Gastrocnemius medialis (tissue), 4 donors: ENCODE measurements at regions not wholly inside any gene's neighbourhood (a gene's known extent, or its start where the extent isn't known, plus 50 kb on each side); places are given as distances from the start of the nearest gene placed in this dataset.

Experiments
- ATAC-seq, 2 donors: fragments of 150-250 bp; one replicate each; pipeline ENCODE4 v1.9.1; 2016
- DNase-seq, 2 donors: peaks; one replicate each; pipeline ENCODE4 v3.0.0-alpha.2; 2019
- H3K27ac ChIP-seq, 4 donors: fragments of 200-600 bp; sonication (generic); 1 replicate in 1 of 4; 2 replicates in 3 of 4; pipeline ENCODE4 v1.5.1; 2016 to 2018; ENCODE audit warnings: mild to moderate bottlenecking in 2 of 4, moderate library complexity in 1 of 4
- H3K27me3 ChIP-seq, 3 donors: fragments of 200-600 bp; sonication (generic) in 2 of 3; 1 replicate in 1 of 3; 2 replicates in 2 of 3; pipeline versions ENCODE4 v1.5.1 to v1.6.0; 2016 to 2019; ENCODE audit warnings: mild to moderate bottlenecking in 1 of 3, moderate library complexity in 1 of 3
- H3K36me3 ChIP-seq, 2 donors: fragments of 200-600 bp; sonication (generic) in 1 of 2; one replicate each; pipeline ENCODE4 v1.5.1; 2017 to 2018
- H3K4me1 ChIP-seq, 2 donors: fragments of 200-600 bp; sonication (generic) in 1 of 2; one replicate each; pipeline ENCODE4 v1.5.1; 2016 to 2017; ENCODE audit warnings: mild to moderate bottlenecking in 2 of 2
- H3K4me3 ChIP-seq, 4 donors: fragments of 200-600 bp; sonication (generic) in 3 of 4; 1 replicate in 1 of 4; 2 replicates in 3 of 4; pipeline ENCODE4 v1.5.1; 2016 to 2019; ENCODE audit warnings: mild to moderate bottlenecking in 2 of 4
- H3K9me3 ChIP-seq, 3 donors: fragments of 200-600 bp; sonication (generic) in 2 of 3; 1 replicate in 1 of 3; 2 replicates in 2 of 3; pipeline ENCODE4 v1.5.1; 2016 to 2019
- POLR2A ChIP-seq, 2 donors: fragments of 450-650 bp; IDR thresholded peaks; one replicate each; pipeline ENCODE4 v1.6.1; 2017; ENCODE audit warnings: antibody characterized with exemption in 2 of 2, mild to moderate bottlenecking in 2 of 2, moderate library complexity in 2 of 2
- in situ Hi-C, 4 donors: fragments of 200-750 bp; cut with MboI; loops; one replicate each; pipeline versions ENCODE4 v1.15.0 to v1.8.0; 2017; ENCODE audit warnings: low sequenced_read_pairs in 4 of 4
- intact Hi-C: fragments of 100-400 bp; cut with DNase I; formaldehyde crosslinking; loops from one replicate; pipeline ENCODE4 v1.15.1; 2023; ENCODE audit warnings: low total_unique reads
- TF ChIP-seq, protein P1 (sequence below), 5 experiments: fragments of 450-650 bp in 3 of 5; fragments of 200-600 bp in 2 of 5; sonication (generic) in 2 of 5; IDR thresholded peaks in 4 of 5; conservative IDR thresholded peaks in 1 of 5; 1 replicate in 4 of 5; 2 replicates in 1 of 5; pipeline ENCODE4 v1.5.1; 2016 to 2019; ENCODE audit warnings: antibody characterized with exemption in 5 of 5, mild to moderate bottlenecking in 3 of 5, moderate library complexity in 3 of 5

GRCh38 chr2:211174631-211175030, 618.2 kb downstream of the CPS1 start:
- no peak overlapping the region for H3K4me3 ChIP-seq
- intact Hi-C loops, result no loop called here
- TF ChIP-seq, protein P1, sequence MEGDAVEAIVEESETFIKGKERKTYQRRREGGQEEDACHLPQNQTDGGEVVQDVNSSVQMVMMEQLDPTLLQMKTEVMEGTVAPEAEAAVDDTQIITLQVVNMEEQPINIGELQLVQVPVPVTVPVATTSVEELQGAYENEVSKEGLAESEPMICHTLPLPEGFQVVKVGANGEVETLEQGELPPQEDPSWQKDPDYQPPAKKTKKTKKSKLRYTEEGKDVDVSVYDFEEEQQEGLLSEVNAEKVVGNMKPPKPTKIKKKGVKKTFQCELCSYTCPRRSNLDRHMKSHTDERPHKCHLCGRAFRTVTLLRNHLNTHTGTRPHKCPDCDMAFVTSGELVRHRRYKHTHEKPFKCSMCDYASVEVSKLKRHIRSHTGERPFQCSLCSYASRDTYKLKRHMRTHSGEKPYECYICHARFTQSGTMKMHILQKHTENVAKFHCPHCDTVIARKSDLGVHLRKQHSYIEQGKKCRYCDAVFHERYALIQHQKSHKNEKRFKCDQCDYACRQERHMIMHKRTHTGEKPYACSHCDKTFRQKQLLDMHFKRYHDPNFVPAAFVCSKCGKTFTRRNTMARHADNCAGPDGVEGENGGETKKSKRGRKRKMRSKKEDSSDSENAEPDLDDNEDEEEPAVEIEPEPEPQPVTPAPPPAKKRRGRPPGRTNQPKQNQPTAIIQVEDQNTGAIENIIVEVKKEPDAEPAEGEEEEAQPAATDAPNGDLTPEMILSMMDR (IDR thresholded peaks at IDR 0.05 in 4 of 5, conservative IDR thresholded peaks at IDR 0.05 in 1 of 5), result no peak
- no peak for TF ChIP-seq POLR2A (IDR thresholded peaks at IDR 0.05)
- no peaks in the 10 kb centered on the region for H3K9me3 ChIP-seq
- DNase-seq, result no peak
- no peaks in the 10 kb centered on the region for H3K27me3 ChIP-seq
- in situ Hi-C loops, result no loop called here
- no peak overlapping the region for H3K27ac ChIP-seq
- ATAC-seq, result no peak
- H3K36me3 ChIP-seq, result no peaks in the 10 kb centered on the region
- no peaks in the 10 kb centered on the region for H3K4me1 ChIP-seq

DNA sequence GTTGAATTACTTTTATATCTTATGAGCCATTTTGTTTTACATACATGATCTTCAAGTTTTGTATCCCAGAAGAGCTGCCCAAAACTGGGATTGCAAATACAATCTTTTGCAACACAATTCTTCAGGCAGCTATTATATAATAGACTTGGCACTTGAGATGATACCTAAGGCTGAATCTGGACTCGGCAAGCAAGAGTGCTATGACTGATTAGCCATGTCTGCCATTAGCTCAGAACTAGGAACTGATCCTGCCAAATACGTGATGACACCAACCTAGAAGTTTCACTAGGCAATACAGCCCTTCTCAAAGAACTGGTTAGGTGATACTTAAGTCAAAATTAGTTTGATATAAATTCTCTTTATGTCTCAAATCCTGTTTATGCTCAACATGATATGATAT, 619.6 kb downstream of the CPS1 start:
- no peaks in the 10 kb centered on the region for H3K9me3 ChIP-seq
- H3K27ac ChIP-seq, result no peak overlapping the region
- no peaks in the 10 kb centered on the region for H3K36me3 ChIP-seq
- no peak for TF ChIP-seq POLR2A (IDR thresholded peaks at IDR 0.05)
- TF ChIP-seq, protein P1 (IDR thresholded peaks at IDR 0.05 in 4 of 5, conservative IDR thresholded peaks at IDR 0.05 in 1 of 5), result no peak
- in situ Hi-C loops (no loop called here), intact Hi-C loops (no loop called here)
- H3K4me1 ChIP-seq, result no peaks in the 10 kb centered on the region
- DNase-seq, result no peak
- no peak overlapping the region for H3K4me3 ChIP-seq
- H3K27me3 ChIP-seq, result no peaks in the 10 kb centered on the region
- ATAC-seq, result no peak

DNA sequence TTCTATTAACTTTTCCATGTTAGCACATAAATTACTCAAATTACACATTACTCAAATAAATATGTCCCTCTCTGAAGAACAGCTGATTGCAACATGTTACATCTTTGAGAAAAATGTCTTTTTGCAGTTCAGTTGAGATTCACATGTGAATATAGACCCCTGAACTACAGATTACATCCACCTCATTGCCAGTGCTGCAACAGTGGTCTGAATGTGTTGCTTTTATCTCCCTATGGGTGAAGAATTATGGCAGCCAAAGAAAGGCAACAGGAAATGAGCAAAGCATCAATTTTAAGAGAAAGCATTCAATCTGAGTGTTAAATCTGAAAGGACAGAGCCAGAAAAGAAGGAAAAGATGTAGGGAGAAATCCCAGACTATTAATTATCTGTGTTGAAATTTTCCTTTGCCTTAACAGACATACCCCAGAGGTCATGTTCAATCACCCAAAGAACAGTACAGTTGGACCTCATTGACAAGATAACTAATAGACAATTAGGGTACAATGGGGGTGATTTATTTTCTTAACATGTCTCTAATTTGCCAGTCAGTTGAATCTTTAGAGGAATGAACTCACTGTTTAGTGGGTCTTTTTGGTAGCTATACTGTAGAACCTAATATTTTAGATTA, 620.2 kb downstream of the CPS1 start:
- Histone ChIP-seq H3K4me1 (no peaks in the 10 kb centered on the region), H3K27ac (no peak overlapping the region), H3K9me3 (no peaks in the 10 kb centered on the region), H3K4me3 (no peak overlapping the region), H3K36me3 (no peaks in the 10 kb centered on the region), H3K27me3 (no peaks in the 10 kb centered on the region)
- intact Hi-C loops (no loop called here), in situ Hi-C loops (no loop called here)
- ATAC-seq (no peak), DNase-seq (no peak)
- TF ChIP-seq POLR2A (IDR thresholded peaks at IDR 0.05), result no peak
- TF ChIP-seq, protein P1 (IDR thresholded peaks at IDR 0.05 in 4 of 5, conservative IDR thresholded peaks at IDR 0.05 in 1 of 5), result no peak

DNA sequence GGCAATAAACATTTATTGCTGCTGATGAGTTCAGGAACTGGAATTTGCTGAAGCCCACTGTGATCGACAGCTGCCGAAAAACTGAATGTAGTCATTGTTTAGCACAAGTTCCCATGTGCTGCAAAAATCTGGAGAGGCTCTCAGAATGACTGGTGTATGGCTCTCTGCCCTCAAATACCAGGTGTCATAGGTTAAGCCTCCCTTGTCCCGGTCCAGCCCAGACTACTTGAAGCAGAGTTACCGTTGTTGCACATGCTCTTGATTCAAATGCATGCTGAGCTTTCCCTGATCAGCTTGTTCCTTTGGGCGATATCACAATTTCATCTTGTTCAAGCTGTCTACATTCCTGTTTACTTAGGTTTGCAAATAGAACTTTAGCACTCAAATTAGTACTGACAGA, 625.2 kb downstream of the CPS1 start:
- no peak for TF ChIP-seq POLR2A (IDR thresholded peaks at IDR 0.05)
- TF ChIP-seq, protein P1 (IDR thresholded peaks at IDR 0.05 in 4 of 5, conservative IDR thresholded peaks at IDR 0.05 in 1 of 5), result no peak
- DNase-seq, result no peak
- Histone ChIP-seq H3K4me1 (no peaks in the 10 kb centered on the region), H3K4me3 (no peak overlapping the region), H3K9me3 (no peaks in the 10 kb centered on the region), H3K27me3 (no peaks in the 10 kb centered on the region), H3K36me3 (no peaks in the 10 kb centered on the region), H3K27ac (no peak overlapping the region)
- in situ Hi-C loops, result no loop called here
- intact Hi-C loops, result no loop called here
- ATAC-seq, result no peak

DNA sequence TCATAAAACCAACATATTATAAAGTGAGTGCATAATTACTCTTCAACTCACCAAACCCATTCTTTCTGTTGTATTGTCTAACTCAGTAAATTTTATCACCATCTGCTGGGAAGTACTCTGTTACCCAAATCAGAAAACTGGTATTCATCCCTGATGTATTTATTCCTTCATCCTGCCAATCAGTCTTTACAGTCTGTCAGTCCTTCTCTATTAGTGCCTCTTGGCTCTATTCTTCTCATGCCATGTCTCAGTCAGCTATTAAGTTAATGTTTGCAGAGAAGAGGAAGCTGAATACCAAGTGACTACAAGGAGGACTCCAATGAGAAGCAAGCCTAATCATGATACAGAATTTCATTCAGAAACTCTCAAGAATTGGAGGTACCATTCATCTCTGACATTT, 631.2 kb downstream of the CPS1 start:
- H3K9me3 ChIP-seq, result no peaks in the 10 kb centered on the region
- intact Hi-C loops, result no loop called here
- H3K36me3 ChIP-seq, result no peaks in the 10 kb centered on the region
- no peaks in the 10 kb centered on the region for H3K27me3 ChIP-seq
- in situ Hi-C loops, result no loop called here
- TF ChIP-seq POLR2A (IDR thresholded peaks at IDR 0.05), result no peak
- TF ChIP-seq, protein P1 (IDR thresholded peaks at IDR 0.05 in 4 of 5, conservative IDR thresholded peaks at IDR 0.05 in 1 of 5), result no peak
- no peaks in the 10 kb centered on the region for H3K4me1 ChIP-seq
- DNase-seq (no peak), ATAC-seq (no peak)
- H3K4me3 ChIP-seq, result no peak overlapping the region
- no peak overlapping the region for H3K27ac ChIP-seq
